Adrenal gland (tissue), 5 donors: ENCODE measurements at regions not wholly inside any gene's neighbourhood (a gene's known extent, or its start where the extent isn't known, plus 50 kb on each side); places are given as distances from the start of the nearest gene placed in this dataset.

Experiments
- POLR2A ChIP-seq, 2 donors: fragments of 450-650 bp; IDR thresholded peaks; one replicate each; pipeline ENCODE4 v1.6.1; 2017; ENCODE audit warnings: antibody characterized with exemption in 2 of 2, mild to moderate bottlenecking in 2 of 2, moderate library complexity in 1 of 2
- TF ChIP-seq, protein P1 (sequence below), 6 experiments: fragments of 450-650 bp in 4 of 6; fragments of 200-600 bp in 2 of 6; sonication (generic) in 1 of 6; IDR thresholded peaks; 1 replicate in 5 of 6; 2 replicates in 1 of 6; pipeline versions ENCODE4 v1.5.1 to v1.8.0; 2016 to 2021; ENCODE audit warnings: antibody characterized with exemption in 6 of 6, mild to moderate bottlenecking in 2 of 6, moderate library complexity in 1 of 6
- donor health status: DM: no; HTN: no; CAD: no.

DNA sequence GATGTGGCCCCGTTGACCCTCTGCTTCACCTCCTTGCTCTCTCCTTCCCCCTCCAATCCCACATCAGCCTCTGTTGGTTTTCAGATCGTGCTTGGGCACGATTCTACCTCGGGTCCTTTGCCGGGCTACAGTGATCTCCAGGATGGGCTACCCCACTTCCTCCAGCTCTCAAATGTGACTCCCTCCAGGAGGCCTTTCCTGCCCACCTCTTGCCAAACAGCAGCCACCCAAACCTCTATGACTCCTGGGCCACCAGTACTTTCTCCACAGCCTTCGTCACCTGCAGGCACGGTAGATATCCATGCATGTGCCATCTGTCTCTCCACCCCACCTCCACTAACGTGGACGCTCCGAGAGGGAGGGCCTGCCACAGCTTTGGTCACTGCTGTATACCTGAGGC is 55.9 kb upstream of the NXT1 start:
- TF ChIP-seq, protein P1, sequence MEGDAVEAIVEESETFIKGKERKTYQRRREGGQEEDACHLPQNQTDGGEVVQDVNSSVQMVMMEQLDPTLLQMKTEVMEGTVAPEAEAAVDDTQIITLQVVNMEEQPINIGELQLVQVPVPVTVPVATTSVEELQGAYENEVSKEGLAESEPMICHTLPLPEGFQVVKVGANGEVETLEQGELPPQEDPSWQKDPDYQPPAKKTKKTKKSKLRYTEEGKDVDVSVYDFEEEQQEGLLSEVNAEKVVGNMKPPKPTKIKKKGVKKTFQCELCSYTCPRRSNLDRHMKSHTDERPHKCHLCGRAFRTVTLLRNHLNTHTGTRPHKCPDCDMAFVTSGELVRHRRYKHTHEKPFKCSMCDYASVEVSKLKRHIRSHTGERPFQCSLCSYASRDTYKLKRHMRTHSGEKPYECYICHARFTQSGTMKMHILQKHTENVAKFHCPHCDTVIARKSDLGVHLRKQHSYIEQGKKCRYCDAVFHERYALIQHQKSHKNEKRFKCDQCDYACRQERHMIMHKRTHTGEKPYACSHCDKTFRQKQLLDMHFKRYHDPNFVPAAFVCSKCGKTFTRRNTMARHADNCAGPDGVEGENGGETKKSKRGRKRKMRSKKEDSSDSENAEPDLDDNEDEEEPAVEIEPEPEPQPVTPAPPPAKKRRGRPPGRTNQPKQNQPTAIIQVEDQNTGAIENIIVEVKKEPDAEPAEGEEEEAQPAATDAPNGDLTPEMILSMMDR (IDR thresholded peaks at IDR 0.05) = no peak
- TF ChIP-seq POLR2A (IDR thresholded peaks at IDR 0.05) = no peak
